Suppressor macrophage treated with lipopolysaccharide for 4 hours (primary cell): ENCODE measurements at regions not wholly inside any gene's neighbourhood (a gene's known extent, or its start where the extent isn't known, plus 50 kb on each side); places are given as distances from the start of the nearest gene placed in this dataset.
"Not testable (repeated sequence)": the region's sequence is repeated elsewhere in the genome, so short reads cannot be mapped to it uniquely, and the experiment has no call there.

Experiments
- DNase-seq: peaks from one replicate; pipeline ENCODE4 v3.0.0-alpha.2; 2020

DNA sequence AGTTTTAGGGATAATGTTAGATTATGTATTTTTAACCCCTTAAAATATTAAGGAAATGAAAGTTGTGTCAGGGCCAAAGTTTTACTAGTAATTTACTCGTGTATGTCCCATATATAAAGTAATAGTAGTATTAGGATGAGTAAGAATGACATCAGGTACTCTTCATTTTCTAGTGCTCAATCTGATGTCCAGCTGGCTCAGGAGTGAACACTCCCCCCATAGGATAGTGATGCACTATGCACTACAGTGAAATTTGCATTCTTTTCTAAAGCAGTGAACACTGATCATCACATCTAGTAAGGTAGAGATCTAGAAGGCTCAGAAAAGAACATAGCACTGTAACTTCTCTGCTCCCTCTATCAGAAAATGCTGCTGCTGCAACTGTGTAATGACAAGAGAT is 409.7 kb downstream of the GLUD2 start:
- DNase-seq, result no peak

DNA sequence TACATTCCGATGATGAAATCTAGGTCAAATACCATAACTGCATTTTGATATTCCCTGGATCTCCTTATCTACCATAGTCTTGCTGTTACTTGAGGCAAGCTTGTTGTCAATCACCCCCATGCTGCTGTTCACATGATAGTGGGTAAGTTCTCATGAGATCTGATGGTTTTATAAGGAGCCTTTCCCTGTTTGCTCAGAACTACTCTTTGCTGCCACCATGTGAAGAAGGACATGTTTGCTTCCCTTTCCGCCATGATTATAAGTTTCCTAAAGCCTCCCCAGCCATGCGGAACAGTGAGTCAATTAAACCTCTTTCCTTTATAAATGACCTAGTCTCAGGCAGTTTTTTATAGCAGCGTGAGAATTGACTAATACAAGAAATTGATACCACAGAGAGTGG is 432.0 kb downstream of the GLUD2 start:
- DNase-seq, result no peak

DNA sequence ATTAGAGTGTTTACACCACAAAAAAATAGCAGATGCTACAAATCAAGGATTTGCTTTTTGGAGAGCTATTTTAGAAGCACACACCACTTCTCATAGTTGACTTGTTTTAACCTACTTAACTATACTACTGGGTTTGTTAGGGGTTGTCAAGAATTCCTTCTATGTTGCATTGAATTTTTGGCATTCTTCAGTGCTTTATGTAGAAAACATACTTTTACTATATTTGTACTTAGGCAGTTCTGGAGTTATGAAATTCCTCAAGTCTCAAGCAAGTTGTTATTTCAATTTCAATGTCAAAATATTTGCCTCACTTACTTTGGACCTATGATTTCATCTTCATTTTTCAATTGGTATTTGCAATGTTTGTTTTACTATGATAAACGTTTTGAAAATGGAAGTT is 449.6 kb downstream of the GLUD2 start:
- DNase-seq, result no peak

DNA sequence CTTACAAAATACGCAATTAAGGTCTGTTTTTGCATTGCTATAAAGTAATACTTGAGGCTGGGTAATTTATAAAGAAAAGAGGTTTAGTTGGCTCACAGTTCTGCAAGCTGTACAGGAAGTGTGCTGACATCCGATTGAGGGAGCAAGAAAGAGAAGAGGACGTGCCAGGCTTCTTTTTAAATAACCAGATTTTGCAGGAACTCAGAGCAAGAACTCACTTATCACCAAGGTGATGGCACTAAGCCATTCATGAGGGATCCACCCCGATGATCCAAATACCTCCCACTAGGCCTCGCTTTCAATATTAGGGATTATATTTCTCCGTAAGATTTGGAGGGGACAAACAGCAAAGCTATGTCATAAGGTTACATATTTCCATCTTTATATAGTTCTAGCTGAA is 456.7 kb downstream of the GLUD2 start:
- DNase-seq, result no peak

DNA sequence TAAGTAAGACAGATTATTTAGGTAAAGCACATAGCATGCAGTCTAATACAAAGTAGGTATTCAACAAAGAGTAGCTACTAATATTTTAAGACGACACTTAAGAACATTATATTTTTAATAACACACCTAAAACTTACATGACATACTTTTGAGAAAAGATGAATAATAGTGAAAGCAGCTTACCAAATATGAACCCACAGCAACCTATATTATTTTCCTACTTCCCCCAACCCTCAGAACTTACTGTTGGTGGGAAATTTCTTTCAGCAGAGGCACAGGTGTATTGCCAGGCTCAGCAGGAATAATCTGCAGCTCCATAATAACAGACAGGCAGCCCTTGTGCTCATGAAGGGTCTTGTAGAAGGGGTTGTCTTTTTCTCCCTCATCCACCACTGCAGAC is 498.9 kb downstream of the GLUD2 start:
- no peak for DNase-seq

DNA sequence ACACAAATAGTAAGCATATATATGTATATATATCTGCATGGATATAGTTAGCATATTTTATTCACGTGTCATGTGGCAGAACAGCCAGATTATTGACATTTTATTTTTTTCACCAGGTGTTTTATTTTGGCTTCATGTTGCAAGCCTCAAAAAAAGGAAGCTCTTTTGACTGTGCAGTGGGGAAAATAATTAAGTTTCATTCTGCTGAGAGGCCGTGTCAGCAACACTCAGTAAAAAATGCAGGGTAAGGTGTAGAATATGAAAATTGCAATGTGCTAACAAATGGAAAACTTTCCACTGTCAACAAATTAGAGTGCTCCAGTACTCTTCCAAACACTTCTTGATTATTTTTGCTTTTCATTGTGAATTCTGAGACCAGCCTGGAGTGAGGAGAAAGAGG is 511.5 kb downstream of the GLUD2 start:
- no peak for DNase-seq

DNA sequence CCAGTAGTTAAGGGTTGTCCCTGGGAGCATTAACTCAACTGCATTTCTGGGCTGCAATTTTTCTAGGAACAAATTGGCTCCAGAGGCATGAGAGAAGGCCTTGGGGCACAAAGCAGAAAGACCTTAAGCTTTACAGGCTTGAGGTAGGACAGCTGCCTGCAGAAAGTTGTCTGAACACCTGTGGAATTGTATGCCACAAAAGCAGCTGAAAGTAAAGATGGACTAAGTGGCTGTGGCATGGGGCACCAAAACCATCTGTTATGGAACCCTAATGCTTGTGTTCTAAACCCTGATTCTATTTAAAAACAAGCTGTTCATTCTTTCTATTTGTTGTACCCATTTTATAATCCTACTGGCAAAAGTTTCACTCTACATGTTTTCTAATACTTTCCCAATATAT is 515.2 kb downstream of the GLUD2 start:
- DNase-seq, result no peak

DNA sequence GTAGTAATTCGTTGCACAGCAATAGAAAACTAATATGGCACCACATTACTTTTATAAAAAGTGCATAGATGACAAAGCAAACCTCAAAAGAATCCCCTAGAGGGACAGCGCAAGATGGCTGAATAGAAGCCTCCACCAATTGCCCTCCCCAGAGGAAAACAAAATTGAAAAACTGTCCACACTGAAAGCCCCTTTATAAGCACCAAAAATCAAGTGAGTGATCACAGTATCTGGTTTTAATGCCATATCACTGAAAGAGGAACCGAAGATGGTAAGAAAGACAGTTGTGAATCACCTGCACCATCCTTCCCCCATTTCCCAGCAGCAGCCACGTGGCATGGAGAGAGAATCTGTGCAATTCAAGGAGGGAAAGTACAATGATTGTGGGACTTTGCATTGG is 522.2 kb downstream of the GLUD2 start:
- DNase-seq, result no peak

DNA sequence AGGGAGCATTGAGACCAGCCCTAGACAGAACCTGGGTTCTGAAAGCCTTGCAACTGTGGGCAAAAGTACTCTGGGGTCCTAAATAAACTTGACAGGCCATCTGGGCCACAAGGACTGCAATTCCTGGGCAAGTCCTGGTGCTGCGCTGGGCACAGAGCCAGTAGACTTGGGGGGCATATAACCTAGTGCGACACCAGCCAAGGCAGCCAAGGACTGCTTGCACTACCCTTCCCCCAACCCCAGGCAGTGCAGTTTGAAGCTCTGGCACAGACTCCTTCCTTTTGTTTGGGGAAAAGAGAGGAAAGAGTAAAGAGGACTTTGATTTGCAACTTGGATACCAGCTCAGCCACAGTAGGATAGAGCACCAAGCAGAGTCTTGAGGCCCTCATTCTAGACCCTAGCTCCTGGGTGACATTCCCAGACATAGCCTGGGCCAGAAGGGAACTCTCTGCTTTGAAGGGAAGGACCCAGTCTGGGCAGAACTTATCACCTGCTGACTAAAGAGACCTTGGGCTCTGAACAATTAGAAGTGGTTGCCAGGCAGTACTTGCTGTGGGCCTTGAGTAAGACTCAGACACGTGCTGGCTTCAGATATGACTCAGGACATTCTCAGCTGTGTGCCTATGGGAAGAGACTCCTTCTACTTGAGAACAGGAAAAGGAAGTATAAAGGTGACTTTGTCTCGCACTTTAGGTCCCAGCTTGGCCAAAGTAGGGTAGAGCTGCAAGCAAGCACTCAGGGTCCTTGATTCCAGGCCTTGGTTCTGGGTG is 522.8 kb downstream of the GLUD2 start:
- DNase-seq, result no peak

DNA sequence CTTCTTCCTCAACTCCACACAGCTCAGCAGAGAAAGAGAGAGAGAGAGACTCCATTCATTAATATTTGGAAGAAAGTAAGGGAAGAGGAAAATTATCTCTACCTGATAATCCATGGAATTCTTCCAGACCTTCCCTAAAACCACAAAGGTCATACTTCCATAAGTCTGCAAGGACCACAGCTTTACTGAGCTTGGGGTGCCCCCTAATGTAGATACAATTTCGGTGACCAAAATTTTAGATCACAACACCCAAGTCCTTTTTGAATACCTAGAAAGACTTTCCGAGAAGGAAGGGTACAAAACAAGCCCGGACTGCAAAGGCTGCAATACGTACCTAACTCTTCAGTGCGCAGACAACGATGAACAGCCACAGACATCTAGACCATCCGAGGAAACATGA is 523.9 kb downstream of the GLUD2 start:
- no peak for DNase-seq

DNA sequence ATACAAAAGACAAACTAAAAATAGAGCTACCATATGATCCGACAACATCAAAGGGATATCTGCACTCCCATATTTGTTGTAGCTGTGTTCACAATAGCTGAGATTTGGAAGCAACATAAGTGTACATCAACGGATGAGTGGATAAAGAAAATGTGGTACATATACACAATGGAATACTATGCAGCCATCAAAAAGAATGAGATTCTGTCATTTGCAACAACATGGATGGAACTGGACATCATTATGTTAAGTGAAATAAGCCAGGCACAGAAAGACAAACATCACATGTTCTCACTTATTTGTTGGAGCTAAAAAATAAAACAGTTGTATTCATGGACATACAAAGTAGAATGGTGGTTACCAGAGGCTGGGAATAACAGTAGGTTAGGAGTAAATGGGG is 527.0 kb downstream of the GLUD2 start:
- DNase-seq, result not testable (repeated sequence)

DNA sequence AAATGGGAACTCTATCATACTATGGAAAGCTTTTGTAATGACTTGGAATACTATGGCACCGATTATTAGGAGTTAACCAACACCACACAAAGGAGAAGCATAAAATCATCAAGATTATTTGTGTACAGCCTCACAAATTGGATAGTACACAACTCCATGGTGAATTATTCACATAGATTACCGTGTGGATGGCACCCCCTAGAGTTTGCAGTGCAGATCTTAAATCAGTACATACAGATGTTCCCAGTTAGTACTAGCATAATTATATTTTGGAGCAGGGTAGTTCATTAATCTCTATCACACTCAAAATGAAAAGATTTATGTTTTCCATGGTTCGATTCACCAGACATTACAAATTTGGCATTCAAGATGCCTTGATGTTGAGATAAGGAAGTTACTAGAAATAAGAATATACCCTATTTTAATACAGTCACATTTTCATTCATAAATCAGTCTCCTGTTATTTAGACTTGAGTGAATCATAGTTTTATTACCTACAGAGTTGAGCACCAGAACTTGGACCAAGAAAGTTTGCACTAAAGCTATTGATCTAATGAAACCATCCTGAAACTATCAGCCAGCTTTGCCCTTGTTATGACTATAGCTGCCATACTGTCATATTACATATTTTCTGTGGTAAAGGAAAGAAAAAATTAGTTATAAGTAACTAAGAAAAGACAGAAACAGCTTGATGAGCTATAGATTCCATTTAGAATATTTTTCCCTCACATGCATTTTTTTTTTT is 531.8 kb downstream of the GLUD2 start:
- DNase-seq, result peak; percentile 10

DNA sequence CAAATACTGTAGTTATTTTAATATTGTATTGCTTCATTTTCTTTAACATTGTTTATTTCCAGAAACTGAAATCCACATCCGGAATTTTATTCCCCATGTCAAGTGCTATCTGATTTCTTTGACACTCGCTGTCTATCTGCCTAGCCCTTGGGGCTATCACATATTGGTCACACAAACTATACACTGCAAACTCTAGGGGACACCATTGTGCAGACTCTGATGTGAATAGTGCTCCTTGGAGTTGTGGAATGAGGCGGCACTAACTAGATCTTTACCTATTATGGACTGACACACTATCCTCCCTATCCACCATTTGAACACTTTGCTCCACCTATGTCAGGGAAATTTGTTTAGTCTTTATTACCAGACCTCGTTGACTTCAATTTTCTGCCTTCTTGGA is 534.5 kb downstream of the GLUD2 start:
- no peak for DNase-seq

DNA sequence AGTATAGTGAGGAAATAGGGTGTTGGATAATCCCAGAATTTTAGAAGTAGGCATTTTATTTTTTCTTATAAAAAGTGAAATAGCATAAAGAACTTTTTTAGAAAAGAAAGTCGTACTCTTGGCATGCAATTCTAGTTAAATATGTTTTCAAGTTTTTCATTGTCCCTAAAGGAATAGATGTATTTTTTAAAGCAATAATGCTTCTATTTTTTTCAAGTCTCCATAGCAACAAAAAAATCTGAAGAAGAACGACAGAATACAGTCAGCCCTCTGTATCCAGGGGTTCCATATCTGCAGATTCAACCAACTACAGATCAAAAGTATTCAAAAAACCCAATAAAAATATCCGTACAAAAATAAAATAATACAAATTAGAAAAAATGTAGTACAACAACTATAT is 538.2 kb downstream of the GLUD2 start:
- DNase-seq, result no peak

DNA sequence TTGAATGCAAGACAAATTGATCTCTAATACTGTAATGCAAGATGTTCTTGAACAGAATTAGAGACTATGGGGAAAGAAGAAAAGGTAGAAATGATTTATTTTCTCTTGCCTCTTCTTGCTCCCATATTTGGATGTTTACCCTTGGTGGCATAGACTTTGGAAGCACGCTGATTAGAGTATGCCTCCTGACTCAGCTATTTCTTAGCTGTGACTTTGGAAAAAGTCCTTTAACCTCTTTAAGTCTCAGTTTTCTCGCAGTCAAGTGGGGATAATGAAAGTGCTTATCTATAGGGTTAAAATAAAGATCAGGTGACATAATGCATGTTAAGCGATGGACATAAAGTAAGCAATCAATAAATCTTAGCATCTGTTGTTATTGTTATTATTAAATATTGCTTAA is 545.5 kb downstream of the GLUD2 start:
- no peak for DNase-seq

DNA sequence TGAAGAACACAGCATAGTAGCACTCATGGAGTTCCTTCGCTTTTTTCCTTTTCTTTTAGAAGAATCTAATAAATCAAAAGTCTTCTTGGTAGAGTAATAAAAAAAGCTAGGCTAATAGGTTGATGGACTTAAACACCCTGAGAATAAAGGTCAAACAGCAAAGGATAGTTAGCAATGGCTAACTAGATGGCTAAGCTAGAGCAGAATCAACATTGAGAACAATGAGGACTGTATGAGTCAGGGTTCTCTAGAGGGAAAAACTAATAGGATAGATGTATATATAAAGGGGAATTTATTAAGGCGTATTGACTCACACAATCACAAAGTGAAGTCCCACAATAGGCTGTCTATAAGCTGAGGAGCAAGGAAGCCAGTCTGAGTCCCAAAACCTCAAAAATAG is 550.9 kb downstream of the GLUD2 start:
- DNase-seq, result no peak

DNA sequence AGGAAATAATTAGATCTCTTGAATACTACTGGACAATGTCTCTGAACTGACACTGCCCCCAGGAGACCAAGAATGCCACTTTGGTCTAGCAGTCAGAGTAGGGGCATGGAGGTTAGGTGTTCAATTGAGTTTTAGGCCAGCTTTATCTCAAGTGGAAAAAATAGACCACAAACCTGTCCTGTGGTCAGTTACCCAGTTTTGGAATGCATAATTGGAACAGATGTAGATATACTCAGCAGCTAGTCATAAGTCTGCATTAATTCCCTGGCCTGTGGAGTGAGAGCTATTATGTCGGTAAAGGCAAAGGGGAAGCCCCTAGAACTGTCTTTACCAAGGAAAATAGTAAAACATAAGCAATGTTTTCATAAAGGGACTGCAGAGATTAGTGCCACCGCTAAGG is 587.7 kb downstream of the GLUD2 start:
- DNase-seq, result no peak

DNA sequence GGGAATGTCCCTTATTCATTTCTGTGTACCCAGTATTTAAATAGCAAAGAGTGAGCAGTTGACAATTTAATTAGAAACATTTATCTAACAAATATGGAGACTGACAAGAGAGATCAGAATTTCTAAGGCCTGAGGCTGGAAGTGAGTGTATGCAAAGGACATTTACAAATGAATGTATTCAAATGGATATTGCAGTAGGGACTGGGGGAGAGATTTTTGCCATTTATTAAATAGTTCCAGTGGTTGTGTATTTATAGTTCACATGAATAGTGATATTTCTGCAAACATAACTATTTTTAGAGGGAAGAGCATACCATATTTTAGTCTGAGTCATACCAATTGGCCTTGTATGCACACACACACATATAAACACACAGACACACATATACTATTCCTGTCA is 592.4 kb downstream of the GLUD2 start:
- no peak for DNase-seq

DNA sequence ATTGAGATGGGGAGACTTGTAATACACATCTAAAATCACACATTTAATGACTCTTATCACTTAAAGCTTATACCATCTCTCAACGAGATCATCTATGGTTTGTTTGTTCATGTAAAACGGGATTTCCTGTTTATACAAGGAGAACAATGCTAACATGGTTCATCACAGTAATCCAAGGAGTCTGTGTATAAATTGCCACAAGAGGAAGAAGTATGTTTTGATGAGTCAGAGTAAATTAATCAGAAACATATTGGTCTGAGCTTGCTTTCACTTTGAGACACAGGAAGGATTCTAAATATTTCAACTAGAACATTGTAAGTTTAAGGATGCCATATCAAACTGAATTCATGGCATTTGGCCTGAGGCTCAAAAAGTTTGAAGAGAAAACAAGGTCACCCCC is 594.1 kb downstream of the GLUD2 start:
- DNase-seq, result peak; percentile 0

DNA sequence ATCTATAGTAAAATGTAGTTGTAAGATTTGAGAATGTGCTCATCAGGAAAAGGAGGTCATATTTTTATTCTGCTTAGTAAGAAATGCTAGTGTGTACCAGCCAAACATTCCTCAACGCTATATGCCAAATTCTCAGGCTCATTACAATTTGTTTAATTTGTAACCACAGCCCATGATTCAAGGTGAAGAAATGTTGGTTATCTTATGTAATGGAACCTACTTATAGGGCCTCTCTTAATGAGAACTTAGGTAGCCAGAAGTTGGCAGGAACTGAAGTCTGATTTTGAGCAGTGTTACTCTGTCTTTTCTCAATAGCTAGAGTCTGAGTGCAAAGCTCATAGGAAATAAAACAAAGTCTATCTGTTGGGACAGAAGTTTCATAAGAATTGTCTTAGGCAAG is 595.0 kb downstream of the GLUD2 start:
- no peak for DNase-seq

DNA sequence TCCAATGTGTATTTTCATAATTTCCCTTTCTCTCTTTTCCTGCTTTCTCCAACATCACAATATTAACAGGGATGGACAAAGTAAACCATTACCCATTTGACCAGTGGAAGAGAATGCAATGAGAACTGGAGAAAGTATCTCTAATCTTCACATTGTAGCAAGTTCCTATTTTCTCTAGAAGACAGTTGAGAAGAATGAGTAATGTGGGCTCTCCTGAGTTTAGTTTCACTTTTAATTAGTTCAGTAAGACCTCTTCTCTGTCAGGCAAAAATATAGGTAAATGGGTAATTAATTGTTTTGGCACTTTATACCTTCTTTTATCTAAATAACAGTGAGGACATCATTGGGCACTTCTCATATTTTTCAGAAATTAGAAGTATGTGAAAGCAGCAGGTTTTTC is 602.0 kb downstream of the GLUD2 start:
- peak; percentile 4 for DNase-seq

DNA sequence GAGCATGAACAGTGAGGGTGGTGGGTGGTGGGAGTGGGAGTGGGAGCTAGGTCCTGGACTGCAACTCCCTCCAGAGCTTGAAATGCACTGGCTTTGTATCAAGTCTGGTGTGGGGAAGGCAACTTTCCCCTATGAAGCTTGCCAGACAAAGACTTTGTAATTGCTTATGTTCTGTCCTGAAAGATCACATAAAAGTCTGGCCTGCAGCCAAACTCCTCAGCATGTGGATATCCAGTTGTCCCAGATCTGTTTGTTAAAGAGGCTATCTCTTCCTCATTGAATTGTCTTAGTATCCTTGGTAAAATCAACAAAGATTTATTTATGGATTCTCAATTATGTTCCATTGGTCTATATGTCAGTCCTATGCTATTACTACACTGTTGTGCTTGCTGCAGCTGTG is 607.9 kb downstream of the GLUD2 start:
- no peak for DNase-seq

DNA sequence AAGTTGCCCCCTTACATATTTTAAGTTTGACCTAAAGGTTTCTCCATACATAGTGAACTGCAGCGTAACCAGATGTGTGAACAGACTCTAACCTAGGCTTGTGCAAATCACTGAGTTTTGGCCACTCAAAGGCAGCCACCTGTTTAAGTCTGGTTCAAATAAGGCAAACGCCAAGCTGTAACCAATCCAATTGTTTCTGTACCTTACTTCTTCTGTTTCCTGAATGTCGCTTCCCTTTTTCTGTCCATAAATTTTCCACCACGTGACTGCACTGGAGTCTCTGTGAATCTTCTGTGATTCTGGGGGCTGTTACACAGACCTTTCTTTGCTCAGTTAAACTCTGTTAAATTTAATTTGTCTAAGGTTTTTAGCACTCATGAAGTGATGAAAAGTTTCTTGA is 618.8 kb downstream of the GLUD2 start:
- DNase-seq, result no peak

DNA sequence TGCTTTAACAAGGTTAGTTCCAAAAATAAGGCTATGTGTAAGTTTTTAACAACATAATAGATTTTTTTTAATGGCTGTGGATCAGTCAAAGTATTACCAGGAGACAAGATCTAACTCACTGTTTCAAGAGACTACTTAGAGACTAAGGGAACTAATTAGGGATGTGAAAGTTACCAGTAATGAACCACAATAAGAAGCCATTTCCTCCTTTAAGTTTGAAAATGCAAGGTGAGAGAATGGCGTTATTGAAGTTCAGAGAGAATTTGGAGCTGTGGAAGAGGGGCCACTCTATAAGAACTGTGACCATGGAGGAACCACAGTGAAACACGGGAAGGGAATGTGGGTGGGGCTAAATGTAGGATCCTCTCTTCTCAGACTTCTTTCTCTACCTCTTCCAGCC is 624.2 kb downstream of the GLUD2 start:
- DNase-seq, result no peak

DNA sequence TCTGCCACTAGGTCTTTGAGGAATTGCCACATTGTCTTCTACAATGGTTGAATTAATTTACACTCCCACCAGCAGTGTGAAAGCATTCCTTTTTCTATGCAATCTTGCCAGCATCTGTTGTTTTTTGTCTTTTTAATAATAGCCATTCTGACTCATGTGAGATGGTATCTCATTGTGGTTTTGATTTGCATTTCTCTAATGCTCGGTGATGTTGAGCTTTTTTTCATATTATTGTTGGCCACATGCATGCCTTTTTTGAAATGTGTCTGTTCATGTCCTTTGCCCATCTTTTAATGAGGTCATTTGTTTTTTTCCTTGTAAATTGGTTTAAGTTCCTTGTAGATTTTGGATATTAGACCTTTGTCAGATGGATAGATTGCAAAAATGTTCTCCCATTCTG is 661.8 kb downstream of the GLUD2 start:
- DNase-seq, result not testable (repeated sequence)
